GM12873 (cell line): ENCODE measurements at regions not wholly inside any gene's neighbourhood (a gene's known extent, or its start where the extent isn't known, plus 50 kb on each side); places are given as distances from the start of the nearest gene placed in this dataset.

ENCODE experiments used
- CTCF ChIP-seq: IDR thresholded peaks from 2 replicates; pipeline ENCODE4 v1.5.1; 2012; ENCODE audit warnings: low read depth, mild to moderate bottlenecking, moderate library complexity, low read length, control low read depth; ENCODE audit not compliant: insufficient read depth; ENCODE audit errors: missing control alignments

GRCh38 chr13:103157016-103157415 is 90.8 kb upstream of the SLC10A2 start:
- TF ChIP-seq CTCF, result no peak

GRCh38 chr13:103156346-103156998 is 90.3 kb upstream of the SLC10A2 start:
- no peak for TF ChIP-seq CTCF

GRCh38 chr13:103153466-103153865 is 87.2 kb upstream of the SLC10A2 start:
- no peak for TF ChIP-seq CTCF

GRCh38 chr13:103147961-103148360 is 81.7 kb upstream of the SLC10A2 start:
- TF ChIP-seq CTCF, result no peak

GRCh38 chr13:103145442-103145841 is 79.2 kb upstream of the SLC10A2 start:
- no peak for TF ChIP-seq CTCF

GRCh38 chr13:103143432-103143831 is 77.2 kb upstream of the SLC10A2 start:
- no peak for TF ChIP-seq CTCF

- no peak for TF ChIP-seq CTCF
These were observed 75.9 kb upstream of the SLC10A2 start for GRCh38 chr13:103142151-103142550.
